DND-41 (cell line): ENCODE measurements at regions not wholly inside any gene's neighbourhood (a gene's known extent, or its start where the extent isn't known, plus 50 kb on each side); places are given as distances from the start of the nearest gene placed in this dataset.

Experiments used
- ATAC-seq: fragments of 200-7000 bp; cut with Tn5 transposase; 3 replicates; pipeline ENCODE4 v1.9.1; 2021; ENCODE audit warnings: low read depth; ENCODE audit not compliant: insufficient read depth
- DNase-seq: peaks from one replicate; pipeline ENCODE4 v3.0.0-alpha.2; 2020
- H2AFZ ChIP-seq: 2 replicates; pipeline ENCODE4 v1.6.0; 2012; ENCODE audit warnings: low read depth, low read length
- H3K27ac ChIP-seq: 2 replicates; pipeline ENCODE4 v1.5.1; 2012; ENCODE audit warnings: low read length, inconsistent platforms
- H3K27me3 ChIP-seq: fragments of 200-600 bp; sonication (generic); 2 replicates; pipeline ENCODE4 v1.6.0; 2012; ENCODE audit warnings: low read length, mild to moderate bottlenecking, inconsistent platforms; ENCODE audit not compliant: insufficient read depth, poor library complexity
- H3K36me3 ChIP-seq: 2 replicates; pipeline ENCODE4 v1.5.1; 2012; ENCODE audit warnings: low read length, inconsistent platforms; ENCODE audit not compliant: insufficient read depth
- H3K4me1 ChIP-seq: 2 replicates; pipeline ENCODE4 v1.5.1; 2012; ENCODE audit warnings: mild to moderate bottlenecking, low read length; ENCODE audit not compliant: insufficient read depth
- H3K4me2 ChIP-seq: 2 replicates; pipeline ENCODE4 v1.6.0; 2012; ENCODE audit warnings: mild to moderate bottlenecking, moderate library complexity, low read length, inconsistent platforms; ENCODE audit not compliant: insufficient read depth
- H3K4me3 ChIP-seq, 2 experiments: fragments of 200-600 bp in 1 of 2; shearing (Covaris generic) in 1 of 2; 2 replicates each; pipeline ENCODE4 v1.5.1; 2012 to 2016; ENCODE audit warnings: inconsistent platforms in 2 of 2, low read length in 2 of 2, mild to moderate bottlenecking in 2 of 2, low read depth in 1 of 2, moderate library complexity in 1 of 2
- H3K79me2 ChIP-seq: 2 replicates; pipeline ENCODE4 v1.6.0; 2012; ENCODE audit warnings: low read length, inconsistent platforms; ENCODE audit not compliant: insufficient read depth
- H3K9ac ChIP-seq: 2 replicates; pipeline ENCODE4 v1.6.0; 2012; ENCODE audit warnings: low read depth, mild to moderate bottlenecking, inconsistent platforms, low read length, moderate library complexity
- H3K9me3 ChIP-seq: 2 replicates; pipeline ENCODE4 v1.5.1; 2012; ENCODE audit warnings: low read length, moderate library complexity, mild to moderate bottlenecking, inconsistent platforms; ENCODE audit not compliant: insufficient read depth, severe bottlenecking
- H4K20me1 ChIP-seq: 2 replicates; pipeline ENCODE4 v1.6.0; 2012; ENCODE audit warnings: low read length; ENCODE audit not compliant: insufficient read depth
- EZH2 ChIP-seq: IDR thresholded peaks from 3 replicates; pipeline ENCODE4 v1.6.1; 2012; ENCODE audit warnings: borderline replicate concordance, low read depth, mild to moderate bottlenecking, moderate library complexity, low read length, inconsistent platforms; ENCODE audit not compliant: severe bottlenecking
- TF ChIP-seq, protein P1 (sequence below): IDR thresholded peaks from 2 replicates; pipeline ENCODE4 v1.5.1; 2012; ENCODE audit warnings: borderline replicate concordance, low read length, moderate library complexity, mild to moderate bottlenecking; ENCODE audit not compliant: poor library complexity, severe bottlenecking; ENCODE audit errors: extremely low read depth

DNA sequence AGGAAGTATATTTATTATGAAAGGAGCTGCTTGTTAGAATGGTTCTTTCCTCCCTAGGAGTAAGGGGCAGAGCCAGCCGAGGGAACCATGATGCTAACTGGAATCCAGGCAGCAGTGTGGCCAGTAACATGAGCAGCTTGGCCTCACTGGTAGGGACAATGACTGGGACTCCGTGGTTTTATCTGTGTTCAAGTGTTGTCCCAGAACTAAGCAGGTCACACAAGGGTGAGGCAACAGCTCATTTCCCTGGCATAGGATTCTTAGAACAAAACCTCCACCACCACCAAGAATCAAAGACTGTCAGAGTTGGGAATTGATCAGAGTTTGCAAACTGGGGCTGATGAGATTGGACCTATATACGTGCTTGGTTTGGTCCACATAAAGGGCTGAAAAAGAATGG lies 138.9 kb upstream of the COBL start:
- no peak overlapping the region for H2AFZ ChIP-seq
- no peak overlapping the region for H3K4me3 ChIP-seq
- no peak for DNase-seq
- ATAC-seq, result no peak
- H3K27me3 ChIP-seq, result no peaks in the 10 kb centered on the region
- no peak overlapping the region for H3K27ac ChIP-seq
- no peak overlapping the region for H3K9ac ChIP-seq
- H3K4me2 ChIP-seq, result no peak overlapping the region
- H3K4me1 ChIP-seq, result no peaks in the 10 kb centered on the region
- H3K9me3 ChIP-seq, result no peaks in the 10 kb centered on the region
- H3K36me3 ChIP-seq, result no peaks in the 10 kb centered on the region
- no peaks in the 10 kb centered on the region for H4K20me1 ChIP-seq
- H3K79me2 ChIP-seq, result no peaks in the 10 kb centered on the region
- TF ChIP-seq, protein P1, sequence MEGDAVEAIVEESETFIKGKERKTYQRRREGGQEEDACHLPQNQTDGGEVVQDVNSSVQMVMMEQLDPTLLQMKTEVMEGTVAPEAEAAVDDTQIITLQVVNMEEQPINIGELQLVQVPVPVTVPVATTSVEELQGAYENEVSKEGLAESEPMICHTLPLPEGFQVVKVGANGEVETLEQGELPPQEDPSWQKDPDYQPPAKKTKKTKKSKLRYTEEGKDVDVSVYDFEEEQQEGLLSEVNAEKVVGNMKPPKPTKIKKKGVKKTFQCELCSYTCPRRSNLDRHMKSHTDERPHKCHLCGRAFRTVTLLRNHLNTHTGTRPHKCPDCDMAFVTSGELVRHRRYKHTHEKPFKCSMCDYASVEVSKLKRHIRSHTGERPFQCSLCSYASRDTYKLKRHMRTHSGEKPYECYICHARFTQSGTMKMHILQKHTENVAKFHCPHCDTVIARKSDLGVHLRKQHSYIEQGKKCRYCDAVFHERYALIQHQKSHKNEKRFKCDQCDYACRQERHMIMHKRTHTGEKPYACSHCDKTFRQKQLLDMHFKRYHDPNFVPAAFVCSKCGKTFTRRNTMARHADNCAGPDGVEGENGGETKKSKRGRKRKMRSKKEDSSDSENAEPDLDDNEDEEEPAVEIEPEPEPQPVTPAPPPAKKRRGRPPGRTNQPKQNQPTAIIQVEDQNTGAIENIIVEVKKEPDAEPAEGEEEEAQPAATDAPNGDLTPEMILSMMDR, result no peak
- TF ChIP-seq EZH2, result no peak

DNA sequence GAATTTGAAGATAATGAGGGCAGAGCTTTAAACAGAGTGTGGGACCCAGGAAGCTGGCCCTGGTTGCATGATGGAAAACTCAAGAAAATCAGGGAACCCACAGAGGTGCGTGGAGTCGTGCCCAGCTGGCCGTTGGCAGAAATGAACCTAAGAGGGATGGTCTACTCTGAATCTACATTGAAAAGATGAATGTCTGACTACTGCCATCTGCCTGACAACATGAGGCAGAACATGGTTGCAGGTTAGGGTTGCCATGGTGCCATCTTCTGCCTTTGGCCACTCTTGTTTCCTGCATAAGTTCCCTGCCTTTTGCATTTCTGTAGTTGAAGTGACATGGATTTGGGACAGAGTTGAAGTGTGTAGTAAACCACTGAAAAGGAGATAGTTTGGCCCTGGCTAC lies 138.5 kb upstream of the COBL start:
- Histone ChIP-seq H3K4me2 (no peak overlapping the region), H3K4me1 (no peaks in the 10 kb centered on the region)

DNA sequence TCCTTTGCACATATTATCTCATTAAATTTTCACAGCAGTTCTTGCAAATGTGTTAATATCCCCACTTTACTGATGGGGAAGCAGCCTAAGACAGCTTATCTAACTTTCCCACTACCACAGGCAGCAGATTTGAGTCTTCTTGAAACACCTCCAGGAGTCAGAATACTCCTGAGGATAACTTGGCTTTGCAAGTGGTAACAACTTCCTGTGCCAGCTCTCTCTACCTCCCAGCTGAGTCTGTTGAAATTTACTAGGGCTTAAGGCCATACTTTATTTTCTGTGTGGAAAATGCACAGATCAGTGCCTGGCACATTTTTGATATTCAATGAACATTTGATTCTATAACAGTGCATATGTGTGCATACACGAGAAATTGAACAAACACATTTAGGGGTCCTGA lies 136.1 kb upstream of the COBL start:
- H3K79me2 ChIP-seq, result no peaks in the 10 kb centered on the region
- H3K27ac ChIP-seq, result no peak overlapping the region
- no peaks in the 10 kb centered on the region for H3K9me3 ChIP-seq
- no peaks in the 10 kb centered on the region for H3K36me3 ChIP-seq
- H4K20me1 ChIP-seq, result no peaks in the 10 kb centered on the region
- DNase-seq (no peak), ATAC-seq (no peak)
- TF ChIP-seq, protein P1, result no peak
- no peak for TF ChIP-seq EZH2
- no peak overlapping the region for H2AFZ ChIP-seq
- no peak overlapping the region for H3K9ac ChIP-seq
- H3K27me3 ChIP-seq, result no peaks in the 10 kb centered on the region
- no peak overlapping the region for H3K4me2 ChIP-seq
- H3K4me3 ChIP-seq, result no peak overlapping the region
- no peaks in the 10 kb centered on the region for H3K4me1 ChIP-seq

More for the DNA sequence above, 138.5 kb upstream of the COBL start:
- Histone ChIP-seq H3K9me3 (no peaks in the 10 kb centered on the region), H3K36me3 (no peaks in the 10 kb centered on the region), H4K20me1 (no peaks in the 10 kb centered on the region), H3K79me2 (no peaks in the 10 kb centered on the region), H3K27me3 (no peaks in the 10 kb centered on the region), H3K27ac (no peak overlapping the region), H3K4me3 (no peak overlapping the region), H2AFZ (no peak overlapping the region), H3K9ac (no peak overlapping the region)
- TF ChIP-seq, protein P1, result no peak
- TF ChIP-seq EZH2, result no peak
- ATAC-seq, result no peak
- DNase-seq, result no peak
